Neuronal stem cell (in vitro differentiated cells): ENCODE measurements at regions not wholly inside any gene's neighbourhood (a gene's known extent, or its start where the extent isn't known, plus 50 kb on each side); places are given as distances from the start of the nearest gene placed in this dataset.

Source experiments
- DNase-seq: peaks from one replicate; pipeline ENCODE4 v3.0.0-alpha.2; 2013; ENCODE audit warnings: low spot score
- H2AFZ ChIP-seq: one replicate; pipeline ENCODE4 v1.6.1; 2013; ENCODE audit warnings: mild to moderate bottlenecking, low read length, inconsistent platforms
- H2AK5ac ChIP-seq: 2 replicates; pipeline ENCODE4 v1.6.1; 2013; ENCODE audit warnings: low read depth, mild to moderate bottlenecking, inconsistent platforms, low read length, moderate library complexity, mixed read lengths
- H2BK120ac ChIP-seq: 2 replicates; pipeline ENCODE4 v1.6.1; 2013; ENCODE audit warnings: low read depth, mild to moderate bottlenecking, inconsistent platforms, low read length, moderate library complexity, mixed read lengths
- H2BK12ac ChIP-seq: one replicate; pipeline ENCODE4 v1.6.1; 2013; ENCODE audit warnings: low read length, inconsistent platforms
- H2BK15ac ChIP-seq: 2 replicates; pipeline ENCODE4 v1.6.1; 2013; ENCODE audit warnings: mild to moderate bottlenecking, low read length, inconsistent platforms, mixed read lengths
- H2BK5ac ChIP-seq: one replicate; pipeline ENCODE4 v1.6.1; 2013; ENCODE audit warnings: inconsistent platforms, mild to moderate bottlenecking, low read length, moderate library complexity
- H3K14ac ChIP-seq: one replicate; pipeline ENCODE4 v1.6.1; 2013; ENCODE audit warnings: low read length, inconsistent platforms
- H3K18ac ChIP-seq: 2 replicates; pipeline ENCODE4 v1.6.1; 2013; ENCODE audit warnings: low read length, inconsistent platforms
- H3K23ac ChIP-seq: 2 replicates; pipeline ENCODE4 v1.6.1; 2013; ENCODE audit warnings: low read depth, mild to moderate bottlenecking, mixed read lengths, low read length, inconsistent platforms; ENCODE audit not compliant: poor library complexity
- H3K27ac ChIP-seq: replicated peaks from 3 replicates; pipeline ENCODE4 v1.5.1; 2013; ENCODE audit warnings: low read length, inconsistent platforms
- H3K27me3 ChIP-seq, 3 experiments: 2 replicates each; pipeline ENCODE4 v1.6.1; 2013; ENCODE audit warnings: low read length in 3 of 3, mild to moderate bottlenecking in 2 of 3, inconsistent platforms in 1 of 3, low read depth in 1 of 3, mixed read lengths in 1 of 3, moderate library complexity in 1 of 3; ENCODE audit not compliant: control insufficient read depth in 3 of 3, insufficient read depth in 3 of 3
- H3K36me3 ChIP-seq, 2 donors: replicated peaks in 1 of 2; 2 replicates each; pipeline ENCODE4 v1.6.1; 2013; ENCODE audit warnings: low read length in 2 of 2; ENCODE audit not compliant: control insufficient read depth in 2 of 2, insufficient read depth in 2 of 2
- H3K4ac ChIP-seq: 2 replicates; pipeline ENCODE4 v1.6.1; 2013; ENCODE audit warnings: inconsistent platforms, mild to moderate bottlenecking, low read length, moderate library complexity
- H3K4me1 ChIP-seq, 2 donors: 1 replicate in 1 of 2; 2 replicates in 1 of 2; pipeline ENCODE4 v1.6.1; 2013; ENCODE audit warnings: low read length in 2 of 2, low read depth in 1 of 2; ENCODE audit not compliant: control insufficient read depth in 2 of 2, insufficient read depth in 1 of 2
- H3K4me2 ChIP-seq: one replicate; pipeline ENCODE4 v1.6.1; 2013; ENCODE audit warnings: mild to moderate bottlenecking, low read length, inconsistent platforms; ENCODE audit not compliant: insufficient read depth, poor library complexity, severe bottlenecking
- H3K4me3 ChIP-seq, 2 donors: 2 replicates each; pipeline ENCODE4 v1.5.1; 2013; ENCODE audit warnings: low read length in 2 of 2, mild to moderate bottlenecking in 2 of 2, inconsistent platforms in 1 of 2, moderate library complexity in 1 of 2
- H3K79me1 ChIP-seq: one replicate; pipeline ENCODE4 v1.6.1; 2013; ENCODE audit warnings: low read depth, mild to moderate bottlenecking, inconsistent platforms, low read length, moderate library complexity
- H3K9ac ChIP-seq: one replicate; pipeline ENCODE4 v1.6.1; 2013; ENCODE audit warnings: mild to moderate bottlenecking, low read depth, low read length, inconsistent platforms; ENCODE audit not compliant: poor library complexity
- H3K9me3 ChIP-seq, 2 donors: replicated peaks in 1 of 2; 2 replicates each; pipeline versions ENCODE3 to v1.6.1; 2013; ENCODE audit warnings: low read length in 2 of 2, mild to moderate bottlenecking in 2 of 2, inconsistent platforms in 1 of 2, low read depth in 1 of 2, mixed read lengths in 1 of 2, moderate library complexity in 1 of 2; ENCODE audit not compliant: control insufficient read depth in 2 of 2, insufficient read depth in 1 of 2
- H4K8ac ChIP-seq: one replicate; pipeline ENCODE4 v1.6.1; 2013; ENCODE audit warnings: low read depth, mild to moderate bottlenecking, inconsistent platforms, low read length, moderate library complexity
- H4K91ac ChIP-seq: one replicate; pipeline ENCODE4 v1.6.1; 2013; ENCODE audit warnings: low read length, low read depth, mild to moderate bottlenecking, inconsistent platforms; ENCODE audit not compliant: poor library complexity
- WGBS, 2 donors: extraction: QIAGEN DNeasy Blood & Tissue Kit; methylation state at CpG; one replicate each; pipeline ENCODE4 v1.1.7; 2013; ENCODE audit warnings: missing lambda C conversion rate in 2 of 2, mixed read lengths in 1 of 2; ENCODE audit not compliant: insufficient read length in 2 of 2, insufficient replicate concordance in 1 of 2; ENCODE audit errors: extremely low coverage in 2 of 2; 5-methylcytosine and 5-hydroxymethylcytosine counted together

DNA sequence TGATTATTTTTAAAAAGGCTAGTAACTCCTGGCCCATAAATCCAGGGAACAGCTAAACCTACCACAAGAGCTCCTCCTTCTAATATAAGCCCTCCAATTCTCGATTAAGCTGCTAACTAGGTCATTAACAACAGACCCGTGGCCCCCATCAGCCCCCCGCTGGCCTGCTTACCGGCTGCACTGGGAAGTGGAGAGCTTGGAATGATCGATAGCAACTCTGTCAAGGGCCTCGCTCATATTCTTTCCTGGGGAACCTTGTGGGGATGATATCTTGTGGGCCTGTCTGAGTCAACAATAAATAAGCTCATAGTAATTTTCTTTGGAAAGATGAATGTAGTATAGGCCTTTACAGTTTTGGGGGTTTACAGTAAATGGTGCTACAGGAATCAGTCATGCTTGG lies 353.5 kb downstream of the TCERG1L start:
- Histone ChIP-seq H3K18ac (no peak overlapping the region), H3K9me3 (no peaks in the 10 kb centered on the region), H3K79me1 (no peaks in the 10 kb centered on the region), H3K27me3 (no peaks in the 10 kb centered on the region), H2BK120ac (no peak overlapping the region), H3K27ac (no peak overlapping the region), H3K4me2 (no peak overlapping the region), H2AK5ac (no peak overlapping the region), H3K4me1 (no peaks in the 10 kb centered on the region), H2AFZ (no peak overlapping the region), H3K4me3 (no peak overlapping the region), H4K91ac (no peak overlapping the region), H4K8ac (no peak overlapping the region), H3K9ac (no peak overlapping the region), H3K36me3 (no peaks in the 10 kb centered on the region), H2BK12ac (no peak overlapping the region), H2BK15ac (no peak overlapping the region), H3K4ac (no peak overlapping the region), H3K14ac (no peak overlapping the region), H3K23ac (no peak overlapping the region), H2BK5ac (no peak overlapping the region)
- DNase-seq = no peak
- WGBS, 2 donors = no CpG with 5 or more reads among the region's 6 CpGs

DNA sequence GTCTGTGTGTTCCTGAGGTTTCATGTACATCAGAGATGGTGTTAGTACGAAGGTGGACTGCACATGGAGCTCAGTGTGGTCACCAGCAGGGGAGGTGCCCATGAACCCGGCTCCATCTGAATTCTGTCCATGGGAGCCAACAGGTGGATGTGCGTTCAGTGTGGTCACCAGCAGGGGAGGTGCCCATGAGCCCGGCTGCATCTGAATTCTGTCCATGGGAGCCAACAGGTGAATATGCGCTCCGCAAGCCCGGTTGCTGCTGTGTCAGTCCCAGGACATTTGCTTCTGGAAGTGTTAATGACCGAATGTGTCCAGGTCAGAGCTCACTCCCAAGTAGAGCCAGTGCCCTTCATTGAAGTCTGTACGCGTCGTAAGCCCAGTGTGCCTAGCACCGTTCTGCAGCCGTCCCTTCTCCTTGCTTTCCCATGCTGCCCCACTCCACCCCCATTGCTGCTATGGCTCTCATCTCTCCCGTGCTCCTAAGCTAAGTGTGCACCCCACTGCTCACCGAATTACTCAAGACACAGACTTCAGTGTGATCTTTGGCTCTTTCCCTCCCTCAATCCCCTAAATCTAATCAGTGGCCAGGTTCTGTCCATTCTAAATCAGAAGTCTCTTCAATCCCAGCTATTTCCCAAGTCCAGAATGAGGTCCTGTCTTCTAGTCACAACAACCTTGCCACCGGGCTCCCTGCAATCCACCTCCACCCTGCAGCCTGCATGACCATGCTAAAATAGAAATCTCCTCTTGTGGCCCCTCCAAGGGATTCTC lies 352.4 kb downstream of the TCERG1L start:
- H3K36me3 ChIP-seq = no peaks in the 10 kb centered on the region
- H3K14ac ChIP-seq = no peak overlapping the region
- H3K4me3 ChIP-seq = no peak overlapping the region
- no peak overlapping the region for H2AFZ ChIP-seq
- H4K8ac ChIP-seq = no peak overlapping the region
- no CpG with 5 or more reads among the region's 16 CpGs for WGBS, 2 donors
- no peaks in the 10 kb centered on the region for H3K79me1 ChIP-seq
- H2AK5ac ChIP-seq = no peak overlapping the region
- peak overlapping the region; percentile 44 for H3K18ac ChIP-seq
- no peak overlapping the region for H2BK12ac ChIP-seq
- DNase-seq = no peak
- H3K4me1 ChIP-seq = no peaks in the 10 kb centered on the region
- no peak overlapping the region for H3K23ac ChIP-seq
- no peak overlapping the region for H3K4me2 ChIP-seq
- H3K27me3 ChIP-seq = no peaks in the 10 kb centered on the region
- H3K9me3 ChIP-seq = no peaks in the 10 kb centered on the region
- no peak overlapping the region for H2BK5ac ChIP-seq
- no peak overlapping the region for H2BK15ac ChIP-seq
- H3K9ac ChIP-seq = no peak overlapping the region
- H4K91ac ChIP-seq = no peak overlapping the region
- H3K27ac ChIP-seq = no peak overlapping the region
- H3K4ac ChIP-seq = no peak overlapping the region
- no peak overlapping the region for H2BK120ac ChIP-seq

DNA sequence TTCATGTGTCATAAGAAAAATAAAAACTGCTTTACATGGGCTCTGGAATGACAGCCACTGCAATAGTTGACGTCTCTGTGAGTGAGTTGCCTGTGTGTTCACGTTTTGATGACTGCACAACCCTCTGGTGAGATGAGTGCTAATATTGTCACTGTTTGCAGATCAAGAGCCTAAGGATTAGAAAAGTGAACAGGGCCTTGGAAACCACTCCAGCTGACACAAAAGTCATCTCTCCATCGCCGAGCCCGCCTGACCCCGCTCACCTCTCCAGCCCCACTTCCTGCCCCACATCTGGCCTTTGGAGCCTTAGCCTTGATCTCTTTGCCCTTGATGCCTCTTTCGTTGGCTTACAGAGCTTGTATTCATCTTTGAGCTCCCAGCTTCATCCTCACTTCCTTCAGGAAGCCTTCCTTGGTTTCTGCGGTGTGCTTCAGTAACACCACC lies 351.7 kb downstream of the TCERG1L start:
- no CpG with 5 or more reads among the region's 8 CpGs for WGBS, 2 donors
- Histone ChIP-seq H3K4me1 (no peaks in the 10 kb centered on the region), H3K27ac (no peak overlapping the region), H4K8ac (no peak overlapping the region), H3K23ac (no peak overlapping the region), H3K36me3 (no peaks in the 10 kb centered on the region), H3K4ac (no peak overlapping the region), H3K4me2 (no peak overlapping the region), H3K14ac (no peak overlapping the region), H2BK5ac (no peak overlapping the region), H2BK12ac (no peak overlapping the region), H2AFZ (no peak overlapping the region), H3K18ac (no peak overlapping the region), H2BK120ac (no peak overlapping the region), H3K27me3 (no peaks in the 10 kb centered on the region), H2BK15ac (no peak overlapping the region), H2AK5ac (no peak overlapping the region), H4K91ac (no peak overlapping the region), H3K9me3 (no peaks in the 10 kb centered on the region), H3K9ac (no peak overlapping the region), H3K79me1 (no peaks in the 10 kb centered on the region), H3K4me3 (no peak overlapping the region)
- no peak for DNase-seq

DNA sequence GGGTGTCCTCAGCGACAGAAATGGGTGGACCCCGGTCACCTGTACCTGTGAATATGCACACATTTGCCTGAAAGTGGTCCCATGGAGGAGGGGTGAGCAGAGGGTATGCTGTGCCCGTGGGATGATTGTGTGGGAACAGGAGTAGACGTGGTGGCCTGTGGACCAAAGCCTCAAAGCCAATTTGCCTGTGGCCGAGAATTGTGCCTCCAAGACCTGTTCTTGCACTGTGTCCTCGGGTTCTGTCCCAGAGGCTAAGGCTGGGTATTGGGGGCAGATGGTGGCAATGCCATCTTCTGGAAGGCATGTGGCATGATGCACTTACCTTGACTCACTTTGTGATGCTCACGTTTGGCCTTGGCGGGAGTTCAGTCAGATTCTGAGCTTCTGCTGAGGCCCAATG lies 351.0 kb downstream of the TCERG1L start:
- Histone ChIP-seq H3K9me3 (no peaks in the 10 kb centered on the region), H2BK12ac (no peak overlapping the region), H3K14ac (no peak overlapping the region), H2BK120ac (no peak overlapping the region), H3K4me2 (no peak overlapping the region), H2BK5ac (peak overlapping the region; percentile 39), H2AFZ (no peak overlapping the region), H3K9ac (no peak overlapping the region), H3K4ac (no peak overlapping the region), H2BK15ac (no peak overlapping the region), H3K4me3 (no peak overlapping the region), H3K36me3 (no peaks in the 10 kb centered on the region), H2AK5ac (peak overlapping the region; percentile 13), H3K23ac (no peak overlapping the region), H3K79me1 (no peaks in the 10 kb centered on the region), H3K18ac (no peak overlapping the region), H4K91ac (no peak overlapping the region), H3K27ac (no peak overlapping the region), H4K8ac (no peak overlapping the region), H3K27me3 (no peaks in the 10 kb centered on the region), H3K4me1 (no peaks in the 10 kb centered on the region)
- WGBS, 2 donors = no CpG with 5 or more reads among the region's 8 CpGs
- DNase-seq = no peak
